DOHH2 (cell line): ENCODE measurements at regions not wholly inside any gene's neighbourhood (a gene's known extent, or its start where the extent isn't known, plus 50 kb on each side); places are given as distances from the start of the nearest gene placed in this dataset.

ENCODE experiments used
- EZH2phosphoT487 ChIP-seq: fragments of 200-600 bp; sonication (generic); IDR thresholded peaks from 2 replicates; pipeline ENCODE4 v1.6.1; 2017; ENCODE audit warnings: borderline replicate concordance, mild to moderate bottlenecking, antibody characterized with exemption, low read length, moderate library complexity, mixed read lengths
- TF ChIP-seq, protein P1 (sequence below): fragments of 200-600 bp; sonication (generic); IDR thresholded peaks from one replicate; pipeline ENCODE4 v1.5.1; 2014; ENCODE audit warnings: antibody characterized with exemption, mild to moderate bottlenecking, low read depth, low read length; ENCODE audit not compliant: poor library complexity, severe bottlenecking

DNA sequence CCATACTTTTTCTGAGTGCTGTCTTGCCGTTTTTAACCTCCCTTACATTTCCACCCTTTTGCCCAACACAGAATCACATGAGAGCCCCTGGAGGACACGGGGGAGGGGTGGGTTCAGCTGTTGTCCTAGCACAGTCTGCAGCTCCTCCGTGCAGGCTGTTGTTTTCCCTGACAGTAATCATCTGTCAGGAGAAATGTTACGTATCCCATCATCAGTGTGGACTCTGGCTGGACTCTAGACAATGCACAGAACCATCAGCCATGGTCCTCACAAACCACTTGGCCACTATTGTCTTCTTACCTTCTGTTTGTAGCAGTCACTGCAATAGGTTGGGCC, 92.1 kb downstream of the RIN2 start:
- TF ChIP-seq, protein P1, sequence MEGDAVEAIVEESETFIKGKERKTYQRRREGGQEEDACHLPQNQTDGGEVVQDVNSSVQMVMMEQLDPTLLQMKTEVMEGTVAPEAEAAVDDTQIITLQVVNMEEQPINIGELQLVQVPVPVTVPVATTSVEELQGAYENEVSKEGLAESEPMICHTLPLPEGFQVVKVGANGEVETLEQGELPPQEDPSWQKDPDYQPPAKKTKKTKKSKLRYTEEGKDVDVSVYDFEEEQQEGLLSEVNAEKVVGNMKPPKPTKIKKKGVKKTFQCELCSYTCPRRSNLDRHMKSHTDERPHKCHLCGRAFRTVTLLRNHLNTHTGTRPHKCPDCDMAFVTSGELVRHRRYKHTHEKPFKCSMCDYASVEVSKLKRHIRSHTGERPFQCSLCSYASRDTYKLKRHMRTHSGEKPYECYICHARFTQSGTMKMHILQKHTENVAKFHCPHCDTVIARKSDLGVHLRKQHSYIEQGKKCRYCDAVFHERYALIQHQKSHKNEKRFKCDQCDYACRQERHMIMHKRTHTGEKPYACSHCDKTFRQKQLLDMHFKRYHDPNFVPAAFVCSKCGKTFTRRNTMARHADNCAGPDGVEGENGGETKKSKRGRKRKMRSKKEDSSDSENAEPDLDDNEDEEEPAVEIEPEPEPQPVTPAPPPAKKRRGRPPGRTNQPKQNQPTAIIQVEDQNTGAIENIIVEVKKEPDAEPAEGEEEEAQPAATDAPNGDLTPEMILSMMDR, result no peak
- TF ChIP-seq EZH2phosphoT487, result no peak
